ENCODE measurements at regions not wholly inside any gene's neighbourhood (a gene's known extent, or its start where the extent isn't known, plus 50 kb on each side); places are given as distances from the start of the nearest gene placed in this dataset.

DNA sequence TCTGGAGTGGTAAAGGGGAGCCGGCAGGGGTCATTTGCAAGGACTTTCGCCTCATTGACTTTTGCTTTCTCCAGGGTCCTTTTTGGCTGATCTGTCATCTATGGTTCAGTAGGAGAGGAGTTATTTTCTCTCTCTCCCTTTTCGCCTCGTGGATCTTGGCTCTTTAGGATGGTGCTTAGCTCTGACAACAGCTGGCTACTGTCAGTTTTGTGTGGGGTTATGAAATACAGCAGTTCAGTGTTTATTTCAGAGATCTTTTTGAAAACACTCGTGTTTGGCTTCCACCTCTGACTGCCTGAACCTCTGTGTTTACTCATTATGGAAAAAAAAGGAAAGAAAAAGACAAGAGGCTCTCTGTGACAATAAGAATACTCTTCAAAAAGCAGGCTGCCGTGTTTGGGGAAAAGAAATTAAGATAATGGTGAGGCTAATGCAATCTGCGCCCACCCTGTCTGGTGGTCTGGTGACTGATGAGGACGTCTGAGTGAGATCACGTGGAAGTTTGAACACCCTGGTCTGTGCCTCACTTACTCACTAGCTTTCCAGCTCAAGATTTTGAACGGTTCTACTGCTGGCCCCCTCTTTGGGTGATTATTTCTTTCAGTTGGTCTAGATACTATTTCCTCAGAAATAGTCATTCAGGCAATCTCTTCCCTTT is 567.7 kb downstream of the CAAP1 start:
- intact Hi-C loops (cut with DNase I), result no loop called here
- 52 to 65% methylated on average over 10 of the region's 10 CpGs for WGBS, 2 donors

DNA sequence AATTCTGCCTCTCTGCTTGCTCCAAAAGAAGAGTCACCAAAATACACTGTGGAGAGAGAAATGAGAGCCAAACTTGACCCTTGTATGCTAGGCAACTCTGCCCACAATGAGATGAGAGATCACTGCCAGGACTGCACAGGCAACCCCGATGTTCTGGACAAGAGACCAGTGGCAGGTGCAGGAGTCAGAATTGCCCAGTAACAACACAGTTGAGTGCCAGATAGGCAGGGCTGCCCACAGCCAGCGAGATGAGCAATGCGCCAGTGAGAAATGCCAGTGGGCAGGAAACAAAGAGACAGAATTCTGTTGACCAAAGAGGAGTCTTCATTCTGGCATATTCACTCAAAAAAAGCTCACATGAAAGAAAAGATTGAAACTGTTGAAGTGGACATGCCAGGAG is 570.7 kb downstream of the CAAP1 start:
- WGBS, 2 donors, result 86 to 88% methylated on average over 3 of the region's 3 CpGs
- no peak overlapping the region for H3K27ac ChIP-seq (ENCODE audit: low read depth in 1 of 2, low read length in 2 of 2)
- DNase-seq, result no peak
- ATAC-seq (ENCODE audit: low FRiP score), result no peak
- no peak overlapping the region for H3K4me3 ChIP-seq (ENCODE audit: low read length in 2 of 2)
- no peaks in the 10 kb centered on the region for H3K4me1 ChIP-seq (ENCODE audit: control insufficient read depth in 1 of 2, insufficient read depth in 2 of 2, low read length in 2 of 2)
- H3K9me3 ChIP-seq (ENCODE audit: control insufficient read depth, low read length), result no peaks in the 10 kb centered on the region
- intact Hi-C loops (cut with DNase I), result no loop called here
- no peaks in the 10 kb centered on the region for H3K27me3 ChIP-seq (ENCODE audit: control insufficient read depth in 1 of 2, insufficient read depth in 2 of 2, low read length in 1 of 2)
- no peaks in the 10 kb centered on the region for H3K36me3 ChIP-seq (ENCODE audit: control insufficient read depth in 1 of 2, insufficient read depth in 2 of 2, low read length in 1 of 2)

More for the DNA sequence above, 567.7 kb downstream of the CAAP1 start:
- no peaks in the 10 kb centered on the region for H3K36me3 ChIP-seq (ENCODE audit: control insufficient read depth in 1 of 2, insufficient read depth in 2 of 2, low read length in 1 of 2)
- ATAC-seq (ENCODE audit: low FRiP score) (no peak), DNase-seq (no peak)
- no peaks in the 10 kb centered on the region for H3K9me3 ChIP-seq (ENCODE audit: control insufficient read depth, low read length)
- no peaks in the 10 kb centered on the region for H3K27me3 ChIP-seq (ENCODE audit: control insufficient read depth in 1 of 2, insufficient read depth in 2 of 2, low read length in 1 of 2)
- no peaks in the 10 kb centered on the region for H3K4me1 ChIP-seq (ENCODE audit: control insufficient read depth in 1 of 2, insufficient read depth in 2 of 2, low read length in 2 of 2)
- no peak overlapping the region for H3K4me3 ChIP-seq (ENCODE audit: low read length in 2 of 2)
- no peak overlapping the region for H3K27ac ChIP-seq (ENCODE audit: low read depth in 1 of 2, low read length in 2 of 2)

DNA sequence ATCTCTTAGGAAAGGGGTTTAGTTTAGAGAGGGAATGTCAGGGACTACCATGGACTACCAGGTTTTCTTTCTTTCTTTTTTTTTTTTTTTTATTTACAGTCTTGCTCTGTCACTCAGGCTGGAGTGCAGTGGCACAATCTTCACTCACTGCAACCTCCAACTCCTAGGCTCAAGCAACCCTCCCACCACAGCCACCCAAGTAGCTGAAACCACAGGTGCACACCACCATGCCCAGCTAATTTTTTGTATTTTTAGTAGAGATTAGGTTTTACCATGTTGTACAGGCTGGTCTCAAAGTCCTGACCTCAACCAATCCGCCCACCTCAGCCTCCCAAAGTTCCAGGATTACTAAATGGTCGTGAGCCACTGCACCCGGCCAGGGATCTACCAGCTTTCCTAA is 572.7 kb downstream of the CAAP1 start:
- intact Hi-C loops (cut with DNase I), result loop anchor here in 1 of 2 donors (10.0 kb wide), 1 partner anchor 55 kb away; no protein-coding TSS in a partner anchor
- H3K4me3 ChIP-seq (ENCODE audit: low read length in 2 of 2), result no peak overlapping the region
- whole genome bisulfite sequencing, 2 donors, result 84 to 92% methylated on average over 3 of the region's 3 CpGs
- ATAC-seq (ENCODE audit: low FRiP score) (no peak), DNase-seq (no peak)
- no peaks in the 10 kb centered on the region for H3K4me1 ChIP-seq (ENCODE audit: control insufficient read depth in 1 of 2, insufficient read depth in 2 of 2, low read length in 2 of 2)
- no peaks in the 10 kb centered on the region for H3K9me3 ChIP-seq (ENCODE audit: control insufficient read depth, low read length)
- H3K36me3 ChIP-seq (ENCODE audit: control insufficient read depth in 1 of 2, insufficient read depth in 2 of 2, low read length in 1 of 2), result no peaks in the 10 kb centered on the region
- no peak overlapping the region for H3K27ac ChIP-seq (ENCODE audit: low read depth in 1 of 2, low read length in 2 of 2)
- H3K27me3 ChIP-seq (ENCODE audit: control insufficient read depth in 1 of 2, insufficient read depth in 2 of 2, low read length in 1 of 2), result no peaks in the 10 kb centered on the region

DNA sequence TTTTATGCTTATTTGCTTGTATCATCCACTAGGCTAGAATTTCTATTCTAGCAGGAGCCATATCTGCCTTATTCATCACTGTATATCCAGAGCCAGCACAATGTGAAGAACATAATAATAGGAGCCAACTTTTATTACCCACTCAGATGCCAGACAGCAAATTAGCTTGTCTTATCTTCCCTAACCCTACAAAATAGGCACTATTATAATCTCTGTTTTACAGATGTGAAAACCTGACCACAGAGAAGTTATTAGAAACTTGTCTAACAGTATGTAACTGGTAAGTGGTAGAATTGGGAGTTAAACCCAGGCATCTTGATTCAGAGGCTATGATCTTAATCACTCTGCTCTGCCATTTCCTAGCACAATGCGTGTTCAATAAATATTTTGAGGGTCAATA is 579.5 kb downstream of the CAAP1 start:
- Histone ChIP-seq H3K4me1 (ENCODE audit: control insufficient read depth in 1 of 2, insufficient read depth in 2 of 2, low read length in 2 of 2) (no peaks in the 10 kb centered on the region), H3K27me3 (ENCODE audit: control insufficient read depth in 1 of 2, insufficient read depth in 2 of 2, low read length in 1 of 2) (peaks cover 0 to 1% of the 10 kb centered on the region in 2 donors), H3K4me3 (ENCODE audit: low read length in 2 of 2) (no peak overlapping the region), H3K36me3 (ENCODE audit: control insufficient read depth in 1 of 2, insufficient read depth in 2 of 2, low read length in 1 of 2) (no peaks in the 10 kb centered on the region), H3K9me3 (ENCODE audit: control insufficient read depth, low read length) (no peaks in the 10 kb centered on the region), H3K27ac (ENCODE audit: low read depth in 1 of 2, low read length in 2 of 2) (no peak overlapping the region)
- ATAC-seq (ENCODE audit: low FRiP score) (no peak), DNase-seq (no peak)
- 61 to 70% methylated on average over 1 of the region's 1 CpG for WGBS, 2 donors
- intact Hi-C loops (cut with DNase I), result loop anchor here in 1 of 2 donors (10.0 kb wide), 1 partner anchor 48 kb away; no protein-coding TSS in a partner anchor

DNA sequence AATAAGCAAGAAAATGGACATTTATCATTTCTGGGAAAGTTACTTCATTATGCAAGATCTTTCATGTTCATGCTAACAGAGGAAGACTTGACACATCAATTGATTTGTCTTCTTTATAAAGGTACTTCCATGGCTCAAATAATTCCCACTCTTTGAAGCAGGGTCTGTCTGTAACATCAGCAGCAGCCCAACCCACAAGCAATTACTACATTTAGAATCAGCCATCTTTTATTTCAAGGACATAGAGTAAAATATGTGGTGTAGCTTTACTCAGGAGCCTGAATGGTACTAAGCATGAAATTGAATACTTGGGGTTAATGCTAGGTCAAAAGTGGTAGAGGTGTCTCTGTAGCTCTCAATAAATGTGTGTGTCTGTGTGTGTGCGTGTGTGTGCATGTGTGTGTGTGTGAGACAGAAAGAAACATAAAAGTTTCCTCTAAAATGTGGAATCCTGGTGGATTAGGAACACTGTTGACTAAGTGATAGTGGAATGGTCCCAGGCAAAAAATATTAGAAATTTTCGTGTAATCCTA is 581.1 kb downstream of the CAAP1 start:
- no peaks in the 10 kb centered on the region for H3K9me3 ChIP-seq (ENCODE audit: control insufficient read depth, low read length)
- ATAC-seq (ENCODE audit: low FRiP score), result no peak
- H3K4me1 ChIP-seq (ENCODE audit: control insufficient read depth in 1 of 2, insufficient read depth in 2 of 2, low read length in 2 of 2), result no peaks in the 10 kb centered on the region
- H3K27ac ChIP-seq (ENCODE audit: low read depth in 1 of 2, low read length in 2 of 2), result no peak overlapping the region
- H3K4me3 ChIP-seq (ENCODE audit: low read length in 2 of 2), result no peak overlapping the region
- no peaks in the 10 kb centered on the region for H3K36me3 ChIP-seq (ENCODE audit: control insufficient read depth in 1 of 2, insufficient read depth in 2 of 2, low read length in 1 of 2)
- WGBS, 2 donors, result 84 to 86% methylated on average over 2 of the region's 2 CpGs
- intact Hi-C loops (cut with DNase I), result loop anchor here in 1 of 2 donors (10.0 kb wide), 1 partner anchor 47 kb away; no protein-coding TSS in a partner anchor
- peaks cover 0 to 1% of the 10 kb centered on the region in 2 donors for H3K27me3 ChIP-seq (ENCODE audit: control insufficient read depth in 1 of 2, insufficient read depth in 2 of 2, low read length in 1 of 2)
- no peak for DNase-seq

DNA sequence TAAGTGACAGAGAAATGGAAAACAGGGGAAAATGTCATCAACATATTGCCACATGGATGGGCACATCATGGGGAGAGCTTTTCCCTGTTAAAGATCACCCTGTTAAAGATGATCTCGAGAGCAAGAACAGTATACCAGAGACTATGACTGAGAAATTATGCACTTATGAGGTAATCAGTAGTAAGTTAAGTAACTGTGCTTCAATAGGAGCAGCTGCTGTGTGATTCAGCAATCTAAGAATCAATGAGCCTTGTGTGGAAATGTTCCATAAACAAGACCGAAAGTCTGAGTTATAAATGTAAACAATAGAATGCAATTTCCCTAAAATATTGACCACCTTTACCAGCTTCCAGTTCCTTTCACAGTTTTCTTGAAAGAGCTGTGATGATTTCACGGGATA is 582.3 kb downstream of the CAAP1 start:
- DNase-seq (no peak), ATAC-seq (ENCODE audit: low FRiP score) (no peak)
- Histone ChIP-seq H3K4me1 (ENCODE audit: control insufficient read depth in 1 of 2, insufficient read depth in 2 of 2, low read length in 2 of 2) (no peaks in the 10 kb centered on the region), H3K4me3 (ENCODE audit: low read length in 2 of 2) (no peak overlapping the region), H3K9me3 (ENCODE audit: control insufficient read depth, low read length) (no peaks in the 10 kb centered on the region), H3K36me3 (ENCODE audit: control insufficient read depth in 1 of 2, insufficient read depth in 2 of 2, low read length in 1 of 2) (no peaks in the 10 kb centered on the region), H3K27me3 (ENCODE audit: control insufficient read depth in 1 of 2, insufficient read depth in 2 of 2, low read length in 1 of 2) (peaks cover 0 to 1% of the 10 kb centered on the region in 2 donors), H3K27ac (ENCODE audit: low read depth in 1 of 2, low read length in 2 of 2) (no peak overlapping the region)
- intact Hi-C loops (cut with DNase I), result loop anchor here in 1 of 2 donors (10.0 kb wide), 1 partner anchor 45 kb away; no protein-coding TSS in a partner anchor
- WGBS, 2 donors, result 79% methylated on average over 3 of the region's 3 CpGs

DNA sequence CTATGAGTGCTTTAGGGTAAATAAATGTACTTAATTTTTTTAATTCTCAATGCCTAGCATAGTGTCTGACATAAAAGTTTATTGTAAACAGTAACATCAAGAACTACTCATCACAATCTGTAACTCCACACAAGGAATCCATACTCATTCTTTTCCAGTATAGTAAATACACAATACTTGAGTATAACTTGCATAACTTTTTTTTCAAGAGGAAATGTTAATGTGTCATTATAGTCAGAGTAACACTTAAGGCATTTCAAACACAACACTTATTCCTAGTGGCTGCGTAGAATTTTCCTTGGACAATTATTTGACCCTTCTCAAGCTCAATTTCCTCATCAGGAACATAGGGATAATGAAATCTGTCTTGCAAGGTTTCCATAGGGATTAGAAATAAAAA is 584.3 kb downstream of the CAAP1 start:
- Histone ChIP-seq H3K36me3 (ENCODE audit: control insufficient read depth in 1 of 2, insufficient read depth in 2 of 2, low read length in 1 of 2) (no peaks in the 10 kb centered on the region), H3K9me3 (ENCODE audit: control insufficient read depth, low read length) (no peaks in the 10 kb centered on the region), H3K27me3 (ENCODE audit: control insufficient read depth in 1 of 2, insufficient read depth in 2 of 2, low read length in 1 of 2) (no peaks in the 10 kb centered on the region), H3K4me1 (ENCODE audit: control insufficient read depth in 1 of 2, insufficient read depth in 2 of 2, low read length in 2 of 2) (no peaks in the 10 kb centered on the region), H3K4me3 (ENCODE audit: low read length in 2 of 2) (no peak overlapping the region), H3K27ac (ENCODE audit: low read depth in 1 of 2, low read length in 2 of 2) (no peak overlapping the region)
- ATAC-seq (ENCODE audit: low FRiP score) (no peak), DNase-seq (no peak)
- intact Hi-C loops (cut with DNase I), result no loop called here
- 70 to 80% methylated on average over 1 of the region's 1 CpG for WGBS, 2 donors

DNA sequence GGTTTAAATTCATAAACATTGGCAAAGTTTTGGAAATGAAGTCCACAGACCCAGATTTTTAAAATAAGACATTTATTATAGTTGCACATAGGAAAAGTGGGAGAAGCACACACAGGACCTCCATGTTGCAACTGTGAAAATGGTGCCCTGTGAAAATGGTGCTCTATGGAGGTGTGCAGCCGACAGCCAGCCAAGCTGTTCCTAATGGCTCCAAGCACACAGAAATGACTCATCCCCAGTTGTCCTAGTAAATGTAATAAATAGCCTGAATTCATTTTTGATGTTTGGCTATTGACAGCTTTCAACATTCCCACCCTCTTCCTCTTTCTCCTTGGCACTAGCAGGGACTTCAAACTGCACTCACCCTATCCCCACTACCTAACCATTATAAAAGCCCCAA is 590.9 kb downstream of the CAAP1 start:
- intact Hi-C loops (cut with DNase I), result no loop called here
- H3K4me1 ChIP-seq (ENCODE audit: control insufficient read depth in 1 of 2, insufficient read depth in 2 of 2, low read length in 2 of 2), result no peaks in the 10 kb centered on the region
- ATAC-seq (ENCODE audit: low FRiP score) (no peak), DNase-seq (no peak)
- H3K27ac ChIP-seq (ENCODE audit: low read depth in 1 of 2, low read length in 2 of 2), result no peak overlapping the region
- H3K9me3 ChIP-seq (ENCODE audit: control insufficient read depth, low read length), result no peaks in the 10 kb centered on the region
- H3K4me3 ChIP-seq (ENCODE audit: low read length in 2 of 2), result no peak overlapping the region
- 95 to 100% methylated on average over 1 of the region's 1 CpG for WGBS, 2 donors
- no peaks in the 10 kb centered on the region for H3K27me3 ChIP-seq (ENCODE audit: control insufficient read depth in 1 of 2, insufficient read depth in 2 of 2, low read length in 1 of 2)
- no peaks in the 10 kb centered on the region for H3K36me3 ChIP-seq (ENCODE audit: control insufficient read depth in 1 of 2, insufficient read depth in 2 of 2, low read length in 1 of 2)

DNA sequence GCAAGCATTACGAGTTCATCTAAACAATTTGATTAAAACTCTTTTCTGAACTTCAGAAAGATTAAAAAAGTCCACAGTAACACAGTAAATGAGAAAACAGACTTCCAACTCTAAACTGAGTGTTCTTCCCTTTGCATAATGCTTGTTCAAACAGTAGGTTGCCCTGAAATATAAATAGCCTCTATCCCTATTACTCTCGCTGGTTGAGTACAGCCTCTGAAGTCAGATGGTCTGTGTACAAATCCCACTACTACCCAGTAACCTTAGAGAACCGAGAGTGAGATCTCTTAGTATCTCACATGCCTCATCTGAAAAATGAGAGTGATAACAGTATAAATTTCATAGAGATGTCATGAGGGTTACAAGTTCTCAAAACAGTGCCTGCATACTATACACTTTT is 591.6 kb downstream of the CAAP1 start:
- Histone ChIP-seq H3K4me1 (ENCODE audit: control insufficient read depth in 1 of 2, insufficient read depth in 2 of 2, low read length in 2 of 2) (no peaks in the 10 kb centered on the region), H3K9me3 (ENCODE audit: control insufficient read depth, low read length) (no peaks in the 10 kb centered on the region), H3K27ac (ENCODE audit: low read depth in 1 of 2, low read length in 2 of 2) (no peak overlapping the region), H3K4me3 (ENCODE audit: low read length in 2 of 2) (no peak overlapping the region), H3K36me3 (ENCODE audit: control insufficient read depth in 1 of 2, insufficient read depth in 2 of 2, low read length in 1 of 2) (no peaks in the 10 kb centered on the region), H3K27me3 (ENCODE audit: control insufficient read depth in 1 of 2, insufficient read depth in 2 of 2, low read length in 1 of 2) (no peaks in the 10 kb centered on the region)
- ATAC-seq (ENCODE audit: low FRiP score), result no peak
- 58 to 65% methylated on average over 3 of the region's 3 CpGs for WGBS, 2 donors
- no peak for DNase-seq
- intact Hi-C loops (cut with DNase I), result no loop called here

Data from aorta (tissue), 5 donors.